Cardiac muscle cell (in vitro differentiated cells and primary cell): ENCODE measurements at regions not wholly inside any gene's neighbourhood (a gene's known extent, or its start where the extent isn't known, plus 50 kb on each side); places are given as distances from the start of the nearest gene placed in this dataset.

Source experiments
- DNase-seq, 2 donors: peaks; one replicate each; pipeline versions ENCODE4 v3.0.0 to v3.0.0-alpha.2; 2010 to 2017; ENCODE audit warnings: low read depth in 1 of 2, low spot score in 1 of 2
- H3K27ac ChIP-seq: fragments of 200-600 bp; sonication (generic); 2 replicates; pipeline ENCODE4 v1.5.1; 2016
- H3K27me3 ChIP-seq: fragments of 200-600 bp; sonication (generic); 2 replicates; pipeline ENCODE4 v1.6.0; 2016; ENCODE audit warnings: control low read depth
- H3K36me3 ChIP-seq: fragments of 200-600 bp; sonication (generic); 2 replicates; pipeline ENCODE4 v1.5.1; 2016; ENCODE audit warnings: control low read depth
- H3K4me1 ChIP-seq: fragments of 200-600 bp; sonication (generic); 2 replicates; pipeline ENCODE4 v1.8.1; 2017; ENCODE audit warnings: low read depth, mild to moderate bottlenecking, mixed run types
- H3K4me3 ChIP-seq: fragments of 200-600 bp; sonication (generic); 2 replicates; pipeline ENCODE4 v1.5.1; 2016; ENCODE audit warnings: mild to moderate bottlenecking
- H3K9me3 ChIP-seq: fragments of 200-600 bp; sonication (generic); 2 replicates; pipeline ENCODE4 v1.5.1; 2017; ENCODE audit warnings: low read depth, mild to moderate bottlenecking, control low read depth
- TF ChIP-seq, protein P1 (sequence below): IDR thresholded peaks from 2 replicates; pipeline ENCODE4 v1.5.1; 2012; ENCODE audit warnings: low read depth, mild to moderate bottlenecking, low read length

DNA sequence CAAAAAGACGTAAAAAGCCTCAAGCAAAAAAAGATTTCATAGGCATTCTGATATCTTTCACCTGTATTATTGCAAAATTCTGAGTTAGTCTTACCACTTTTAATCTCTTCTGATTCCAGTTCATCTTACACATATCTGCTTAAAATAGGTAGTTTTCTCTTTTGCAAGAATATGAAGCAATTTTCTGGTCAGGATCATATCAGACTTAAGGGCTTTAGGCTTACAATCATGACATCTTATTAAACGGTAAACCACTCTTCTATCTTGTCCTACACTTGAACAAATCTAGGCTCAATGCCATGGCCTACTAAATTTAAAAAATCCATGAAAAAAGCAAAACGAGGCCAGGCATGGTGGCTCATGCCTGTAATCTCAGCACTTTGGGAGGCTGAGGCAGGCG lies 50.1 kb upstream of the GAREM1 start:
- Histone ChIP-seq H3K9me3 (no peaks in the 10 kb centered on the region), H3K4me3 (no peak overlapping the region), H3K36me3 (no peaks in the 10 kb centered on the region), H3K4me1 (no peaks in the 10 kb centered on the region), H3K27me3 (no peaks in the 10 kb centered on the region), H3K27ac (no peak overlapping the region)
- TF ChIP-seq, protein P1, sequence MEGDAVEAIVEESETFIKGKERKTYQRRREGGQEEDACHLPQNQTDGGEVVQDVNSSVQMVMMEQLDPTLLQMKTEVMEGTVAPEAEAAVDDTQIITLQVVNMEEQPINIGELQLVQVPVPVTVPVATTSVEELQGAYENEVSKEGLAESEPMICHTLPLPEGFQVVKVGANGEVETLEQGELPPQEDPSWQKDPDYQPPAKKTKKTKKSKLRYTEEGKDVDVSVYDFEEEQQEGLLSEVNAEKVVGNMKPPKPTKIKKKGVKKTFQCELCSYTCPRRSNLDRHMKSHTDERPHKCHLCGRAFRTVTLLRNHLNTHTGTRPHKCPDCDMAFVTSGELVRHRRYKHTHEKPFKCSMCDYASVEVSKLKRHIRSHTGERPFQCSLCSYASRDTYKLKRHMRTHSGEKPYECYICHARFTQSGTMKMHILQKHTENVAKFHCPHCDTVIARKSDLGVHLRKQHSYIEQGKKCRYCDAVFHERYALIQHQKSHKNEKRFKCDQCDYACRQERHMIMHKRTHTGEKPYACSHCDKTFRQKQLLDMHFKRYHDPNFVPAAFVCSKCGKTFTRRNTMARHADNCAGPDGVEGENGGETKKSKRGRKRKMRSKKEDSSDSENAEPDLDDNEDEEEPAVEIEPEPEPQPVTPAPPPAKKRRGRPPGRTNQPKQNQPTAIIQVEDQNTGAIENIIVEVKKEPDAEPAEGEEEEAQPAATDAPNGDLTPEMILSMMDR: no peak
- DNase-seq: no peak
